Cardiac fibroblast (primary cell): ENCODE measurements at regions not wholly inside any gene's neighbourhood (a gene's known extent, or its start where the extent isn't known, plus 50 kb on each side); places are given as distances from the start of the nearest gene placed in this dataset.

ENCODE experiments used
- DNase-seq, 2 donors: peaks; one replicate each; pipeline versions ENCODE4 v3.0.0 to v3.0.0-alpha.2; 2010; ENCODE audit warnings: low read depth in 2 of 2
- H3K4me3 ChIP-seq, 2 donors: replicated peaks in 1 of 2; 1 replicate in 1 of 2; 2 replicates in 1 of 2; pipeline ENCODE4 v1.5.1; 2011; ENCODE audit warnings: low read depth in 2 of 2, low read length in 2 of 2, mild to moderate bottlenecking in 2 of 2, moderate library complexity in 1 of 2
- CTCF ChIP-seq: IDR thresholded peaks from one replicate; pipeline ENCODE4 v1.5.1; 2011; ENCODE audit warnings: low read depth, mild to moderate bottlenecking, low read length, inconsistent platforms

- H3K4me3 ChIP-seq: no peak overlapping the region
- DNase-seq: peak; percentile 52 to 81
- TF ChIP-seq CTCF: no peak
Measured at GRCh38 chr20:11260611-11261010, 586.8 kb upstream of the JAG1 start.

- no peak overlapping the region for H3K4me3 ChIP-seq
- TF ChIP-seq CTCF: no peak
- peak; percentile 74 to 90 for DNase-seq
Measured at GRCh38 chr20:11261533-11262000, 587.8 kb upstream of the JAG1 start.

GRCh38 chr20:11266571-11266970, 592.8 kb upstream of the JAG1 start:
- peak in 1 of 2 donors; percentile 2 for DNase-seq
- no peak overlapping the region for H3K4me3 ChIP-seq
- TF ChIP-seq CTCF: no peak

GRCh38 chr20:11267131-11267761, 593.4 kb upstream of the JAG1 start:
- H3K4me3 ChIP-seq: no peak overlapping the region
- peak; percentile 95 for DNase-seq
- TF ChIP-seq CTCF: peak; percentile 34

- TF ChIP-seq CTCF: no peak
- H3K4me3 ChIP-seq: no peak overlapping the region
- peak in 1 of 2 donors; percentile 25 for DNase-seq
Measured at GRCh38 chr20:11267762-11268335, 594.0 kb upstream of the JAG1 start.

DNA sequence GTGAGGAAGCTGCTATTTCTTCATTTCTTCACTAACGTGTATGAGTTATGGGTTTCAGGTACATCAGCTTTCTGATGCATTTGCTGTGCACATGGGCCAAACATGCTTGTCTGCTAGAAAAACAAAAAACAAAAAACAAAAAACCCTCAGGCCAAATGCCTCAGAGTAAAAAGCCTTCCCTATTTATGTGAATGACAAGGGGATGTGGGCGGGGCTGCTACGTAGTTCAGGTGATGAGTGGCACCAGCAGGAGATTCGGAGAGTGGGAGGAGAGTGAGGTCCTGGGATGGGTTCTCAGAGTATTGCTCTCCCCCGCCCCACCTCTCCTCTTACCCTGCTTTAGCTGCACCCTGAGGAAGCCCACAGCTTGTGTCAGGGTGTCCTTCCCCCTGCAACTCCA, 596.8 kb upstream of the JAG1 start:
- no peak for DNase-seq
- TF ChIP-seq CTCF: no peak
- H3K4me3 ChIP-seq: no peak overlapping the region
